ENCODE measurements at regions not wholly inside any gene's neighbourhood (a gene's known extent, or its start where the extent isn't known, plus 50 kb on each side); places are given as distances from the start of the nearest gene placed in this dataset.
A peak's percentile ranks its signal among the peaks of the same experiment; 100 is the strongest.

DNA sequence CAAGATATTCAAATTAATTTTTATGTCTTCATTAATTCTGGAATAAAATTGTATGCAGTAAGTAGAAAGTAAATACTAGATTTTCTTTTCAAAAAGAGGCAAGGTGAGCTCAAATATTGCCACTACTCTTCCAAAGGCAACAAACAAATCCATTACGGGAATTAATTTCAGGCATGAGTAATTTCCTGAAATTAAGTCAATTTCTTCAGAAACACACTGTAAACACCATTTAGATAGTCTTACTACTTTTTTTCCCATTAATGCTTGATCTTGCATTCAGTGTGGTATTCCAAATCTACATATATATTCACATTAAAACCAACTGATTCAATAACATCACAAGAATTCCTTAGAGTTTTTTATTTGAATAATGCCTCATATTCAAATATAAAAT, 1274.0 kb upstream of the CRIM1 start:
- CTCF ChIA-PET = interaction anchor here (1.8 kb wide), 1 partner anchor 15 kb away, joined by 4 read pairs; no protein-coding TSS in a partner anchor
- Histone ChIP-seq H3K4me3 (ENCODE audit: low read depth in 2 of 2, low read length in 1 of 2) (no peak overlapping the region), H3K9ac (no peak overlapping the region), H2AFZ (ENCODE audit: low read depth) (no peak overlapping the region), H3F3A (replicated peaks; ENCODE audit: insufficient read depth) (no peaks in the 10 kb centered on the region), H3K27me3 (ENCODE audit: insufficient read depth) (no peaks in the 10 kb centered on the region), H3K9me2 (no peaks in the 10 kb centered on the region), H3K27ac (ENCODE audit: low read depth in 2 of 2, low read length in 1 of 2) (no peak overlapping the region), H3K79me2 (ENCODE audit: insufficient read depth) (no peaks in the 10 kb centered on the region), H3K36me3 (replicated peaks in 1 of 2; ENCODE audit: control insufficient read depth in 1 of 2, insufficient read depth in 2 of 2, low read length in 1 of 2) (no peaks in the 10 kb centered on the region), H4K20me1 (ENCODE audit: insufficient read depth) (no peaks in the 10 kb centered on the region), H3K9me3 (no peaks in the 10 kb centered on the region), H3K4me2 (no peak overlapping the region), H3K4me1 (ENCODE audit: control insufficient read depth in 1 of 2, insufficient read depth in 2 of 2, low read depth in 1 of 2, low read length in 1 of 2) (no peaks in the 10 kb centered on the region)
- TF ChIP-seq, protein P1, sequence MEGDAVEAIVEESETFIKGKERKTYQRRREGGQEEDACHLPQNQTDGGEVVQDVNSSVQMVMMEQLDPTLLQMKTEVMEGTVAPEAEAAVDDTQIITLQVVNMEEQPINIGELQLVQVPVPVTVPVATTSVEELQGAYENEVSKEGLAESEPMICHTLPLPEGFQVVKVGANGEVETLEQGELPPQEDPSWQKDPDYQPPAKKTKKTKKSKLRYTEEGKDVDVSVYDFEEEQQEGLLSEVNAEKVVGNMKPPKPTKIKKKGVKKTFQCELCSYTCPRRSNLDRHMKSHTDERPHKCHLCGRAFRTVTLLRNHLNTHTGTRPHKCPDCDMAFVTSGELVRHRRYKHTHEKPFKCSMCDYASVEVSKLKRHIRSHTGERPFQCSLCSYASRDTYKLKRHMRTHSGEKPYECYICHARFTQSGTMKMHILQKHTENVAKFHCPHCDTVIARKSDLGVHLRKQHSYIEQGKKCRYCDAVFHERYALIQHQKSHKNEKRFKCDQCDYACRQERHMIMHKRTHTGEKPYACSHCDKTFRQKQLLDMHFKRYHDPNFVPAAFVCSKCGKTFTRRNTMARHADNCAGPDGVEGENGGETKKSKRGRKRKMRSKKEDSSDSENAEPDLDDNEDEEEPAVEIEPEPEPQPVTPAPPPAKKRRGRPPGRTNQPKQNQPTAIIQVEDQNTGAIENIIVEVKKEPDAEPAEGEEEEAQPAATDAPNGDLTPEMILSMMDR (IDR thresholded peaks at IDR 0.05) = no peak
- TF ChIP-seq GATA2 (CRISPR knock-in tag; IDR thresholded peaks at IDR 0.05) = no peak
- no peak for TF ChIP-seq FOSL2 (IDR thresholded peaks at IDR 0.05; ENCODE audit: borderline replicate concordance, low read depth)
- 23% methylated on average over 1 of the region's 1 CpG for WGBS (ENCODE audit: low lambda C conversion rate)
- DNase-seq = no peak
- POLR2A ChIA-PET = no interaction called here

DNA sequence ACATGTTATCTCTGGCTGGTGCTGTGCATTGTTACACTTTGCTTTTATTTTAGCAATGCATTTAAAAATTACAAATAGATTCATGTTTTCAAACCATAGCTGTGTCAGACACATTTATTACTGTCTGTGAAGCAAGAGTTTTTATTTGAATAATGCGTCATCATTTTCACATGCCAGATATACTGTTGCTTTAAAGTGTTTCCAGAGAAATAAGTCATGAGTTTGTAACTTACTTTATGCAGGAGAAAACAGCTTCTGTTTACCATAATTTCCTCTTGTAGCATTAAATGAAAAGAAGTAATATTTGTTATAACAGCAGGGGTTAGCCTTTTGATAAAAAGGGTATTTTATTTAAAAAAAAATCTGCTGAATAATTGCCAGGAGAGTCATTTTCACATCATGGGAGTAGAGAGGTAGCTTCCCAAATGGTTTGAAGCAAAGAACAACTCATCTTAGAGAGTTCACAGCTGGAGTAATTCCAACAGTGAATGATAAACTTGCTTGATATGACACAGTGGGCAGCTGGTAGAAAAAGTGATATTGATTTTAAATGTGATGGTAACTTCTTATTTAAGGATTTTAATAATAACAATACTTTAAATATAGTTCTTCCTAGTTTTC, 1274.5 kb upstream of the CRIM1 start:
- Histone ChIP-seq H3K9me3 (no peaks in the 10 kb centered on the region), H3K9ac (no peak overlapping the region), H3K9me2 (no peaks in the 10 kb centered on the region), H3K36me3 (replicated peaks in 1 of 2; ENCODE audit: control insufficient read depth in 1 of 2, insufficient read depth in 2 of 2, low read length in 1 of 2) (no peaks in the 10 kb centered on the region), H4K20me1 (ENCODE audit: insufficient read depth) (no peaks in the 10 kb centered on the region), H3K79me2 (ENCODE audit: insufficient read depth) (no peaks in the 10 kb centered on the region), H3K27me3 (ENCODE audit: insufficient read depth) (no peaks in the 10 kb centered on the region), H3K4me1 (ENCODE audit: control insufficient read depth in 1 of 2, insufficient read depth in 2 of 2, low read depth in 1 of 2, low read length in 1 of 2) (no peaks in the 10 kb centered on the region), H2AFZ (ENCODE audit: low read depth) (no peak overlapping the region), H3K4me2 (no peak overlapping the region), H3K27ac (ENCODE audit: low read depth in 2 of 2, low read length in 1 of 2) (0 out of 4 replicates have a peak overlapping the region, but pooled peaks of 1 of the 2 experiments have one; percentile 11), H3K4me3 (ENCODE audit: low read depth in 2 of 2, low read length in 1 of 2) (no peak overlapping the region), H3F3A (replicated peaks; ENCODE audit: insufficient read depth) (no peaks in the 10 kb centered on the region)
- DNase-seq = no peak
- 21% methylated on average over 1 of the region's 1 CpG for WGBS (ENCODE audit: low lambda C conversion rate)
- CTCF ChIA-PET = no interaction called here
- POLR2A ChIA-PET = no interaction called here
- TF ChIP-seq YY1 (IDR thresholded peaks at IDR 0.05; ENCODE audit: low read depth) (no peak), REST (IDR thresholded peaks at IDR 0.05; ENCODE audit: low read depth, low read length) (no peak), FOXM1 (IDR thresholded peaks at IDR 0.05; ENCODE audit: low read depth) (no peak), GABPA (IDR thresholded peaks at IDR 0.05; ENCODE audit: low read depth) (no peak), MXI1 (IDR thresholded peaks at IDR 0.05; ENCODE audit: low read depth, low read length) (no peak), POLR2AphosphoS5 (IDR thresholded peaks at IDR 0.05; ENCODE audit: low read depth, low read length) (no peak), CHD2 (IDR thresholded peaks at IDR 0.05; ENCODE audit: low read length, partially characterized antibody) (no peak), RFX5 (IDR thresholded peaks at IDR 0.05; ENCODE audit: low read length) (no peak), USF2 (IDR thresholded peaks at IDR 0.05; ENCODE audit: borderline replicate concordance, low read depth, low read length) (no peak), ZBTB33 (IDR thresholded peaks at IDR 0.05; ENCODE audit: borderline replicate concordance, low read depth) (no peak), TCF12 (IDR thresholded peaks at IDR 0.05) (no peak)
- TF ChIP-seq, protein P1 (IDR thresholded peaks at IDR 0.05) = no peak

Data from SK-N-SH (cell line).